H9 (cell line): ENCODE measurements at regions not wholly inside any gene's neighbourhood (a gene's known extent, or its start where the extent isn't known, plus 50 kb on each side); places are given as distances from the start of the nearest gene placed in this dataset.

Source experiments
- DNase-seq: peaks from one replicate; pipeline ENCODE4 v3.0.0-alpha.2; 2017
- H2AFZ ChIP-seq: one replicate; pipeline ENCODE4 v1.6.1; 2013; ENCODE audit warnings: mild to moderate bottlenecking, low read length, control low read depth, moderate library complexity
- H2AK5ac ChIP-seq: 2 replicates; pipeline ENCODE4 v1.6.1; 2013; ENCODE audit warnings: low read length, control low read depth, mixed read lengths; ENCODE audit not compliant: insufficient read length
- H2BK120ac ChIP-seq: one replicate; pipeline ENCODE4 v1.6.1; 2013; ENCODE audit warnings: low read depth, mild to moderate bottlenecking, low read length, control low read depth, inconsistent platforms; ENCODE audit not compliant: poor library complexity, severe bottlenecking
- H2BK12ac ChIP-seq: 2 replicates; pipeline ENCODE4 v1.6.1; 2013; ENCODE audit warnings: low read length, control low read depth, mixed read lengths, low read depth; ENCODE audit not compliant: insufficient read length
- H2BK15ac ChIP-seq: 2 replicates; pipeline ENCODE4 v1.6.1; 2013; ENCODE audit warnings: low read depth, low read length, control low read depth
- H2BK20ac ChIP-seq: one replicate; pipeline ENCODE4 v1.6.1; 2013; ENCODE audit warnings: low read depth, mild to moderate bottlenecking, low read length, control low read depth, inconsistent platforms; ENCODE audit not compliant: poor library complexity, severe bottlenecking
- H2BK5ac ChIP-seq: 2 replicates; pipeline ENCODE4 v1.6.1; 2013; ENCODE audit warnings: low read length, control low read depth, mixed read lengths; ENCODE audit not compliant: insufficient read length
- H3K14ac ChIP-seq: 2 replicates; pipeline ENCODE4 v1.6.1; 2013; ENCODE audit warnings: low read length, control low read depth; ENCODE audit not compliant: insufficient read depth
- H3K18ac ChIP-seq: 2 replicates; pipeline ENCODE4 v1.6.1; 2013; ENCODE audit warnings: low read depth, mild to moderate bottlenecking, mixed read lengths, low read length, control low read depth; ENCODE audit not compliant: insufficient read length
- H3K23ac ChIP-seq: 2 replicates; pipeline ENCODE4 v1.6.1; 2013; ENCODE audit warnings: low read length, control low read depth, mixed read lengths, low read depth; ENCODE audit not compliant: insufficient read length
- H3K23me2 ChIP-seq: 2 replicates; pipeline ENCODE4 v1.6.1; 2013; ENCODE audit warnings: low read depth, mild to moderate bottlenecking, mixed read lengths, low read length, control low read depth; ENCODE audit not compliant: insufficient read length, poor library complexity, severe bottlenecking
- H3K27ac ChIP-seq: 2 replicates; pipeline ENCODE4 v1.5.1; 2013; ENCODE audit warnings: low read length, control low read depth, mixed read lengths, low read depth; ENCODE audit not compliant: insufficient read length
- H3K27me3 ChIP-seq: 2 replicates; pipeline ENCODE4 v1.6.1; 2013; ENCODE audit warnings: low read length, control low read depth, inconsistent platforms; ENCODE audit not compliant: insufficient read depth
- H3K4ac ChIP-seq: 2 replicates; pipeline ENCODE4 v1.6.1; 2013; ENCODE audit warnings: low read depth, mild to moderate bottlenecking, control low read depth, inconsistent platforms, low read length, moderate library complexity
- H3K4me1 ChIP-seq: 2 replicates; pipeline ENCODE4 v1.6.1; 2013; ENCODE audit warnings: low read length, control low read depth, inconsistent platforms; ENCODE audit not compliant: insufficient read depth
- H3K4me2 ChIP-seq: 2 replicates; pipeline ENCODE4 v1.6.1; 2013; ENCODE audit warnings: low read length, control low read depth, mixed read lengths; ENCODE audit not compliant: insufficient read length, insufficient read depth
- H3K56ac ChIP-seq: 2 replicates; pipeline ENCODE4 v1.6.1; 2013; ENCODE audit warnings: low read depth, mild to moderate bottlenecking, mixed read lengths, low read length, control low read depth; ENCODE audit not compliant: insufficient read length
- H3K79me1 ChIP-seq: 2 replicates; pipeline ENCODE4 v1.6.1; 2013; ENCODE audit warnings: low read depth, mild to moderate bottlenecking, moderate library complexity, low read length, control low read depth, inconsistent platforms; ENCODE audit not compliant: insufficient read depth, poor library complexity, severe bottlenecking
- H3K79me2 ChIP-seq: 2 replicates; pipeline ENCODE4 v1.6.1; 2013; ENCODE audit warnings: low read length, control low read depth, inconsistent platforms; ENCODE audit not compliant: insufficient read depth
- H3K9ac ChIP-seq: 2 replicates; pipeline ENCODE4 v1.6.1; 2013; ENCODE audit warnings: low read length, control low read depth, mixed read lengths; ENCODE audit not compliant: insufficient read length; ENCODE audit errors: extremely low read depth
- H3K9me3 ChIP-seq: one replicate; pipeline ENCODE4 v1.6.1; 2013; ENCODE audit warnings: low read depth, low read length, inconsistent platforms; ENCODE audit not compliant: control insufficient read depth
- H3T11ph ChIP-seq: one replicate; pipeline ENCODE4 v1.6.1; 2013; ENCODE audit warnings: mild to moderate bottlenecking, low read length, control low read depth, inconsistent platforms
- H4K20me1 ChIP-seq: one replicate; pipeline ENCODE4 v1.6.1; 2013; ENCODE audit not compliant: control insufficient read depth, insufficient read length, insufficient read depth
- H4K5ac ChIP-seq: 2 replicates; pipeline ENCODE4 v1.6.1; 2013; ENCODE audit warnings: low read depth, mild to moderate bottlenecking, mixed read lengths, low read length, control low read depth; ENCODE audit not compliant: insufficient read length
- H4K8ac ChIP-seq: replicated peaks from 2 replicates; pipeline ENCODE4 v1.6.1; 2013; ENCODE audit warnings: low read length, control low read depth, mixed read lengths, low read depth; ENCODE audit not compliant: insufficient read length
- H4K91ac ChIP-seq: 2 replicates; pipeline ENCODE4 v1.6.1; 2013; ENCODE audit warnings: low read depth, mild to moderate bottlenecking, moderate library complexity, mixed read lengths, low read length, control low read depth; ENCODE audit not compliant: insufficient read length
- H3K27ac Mint-ChIP-seq, 3 experiments: 2 replicates in 2 of 3; 3 replicates in 1 of 3; pipeline ENCODE4 v1.8.0; 2020 to 2021; ENCODE audit warnings: mixed read lengths in 3 of 3, mild to moderate bottlenecking in 1 of 3, moderate library complexity in 1 of 3
- H3K27me3 Mint-ChIP-seq: 2 replicates; pipeline ENCODE4 v1.8.0; 2021; ENCODE audit warnings: low read depth, mild to moderate bottlenecking, moderate library complexity, mixed read lengths
- H3K36me3 Mint-ChIP-seq, 3 experiments: 2 replicates in 2 of 3; 3 replicates in 1 of 3; pipeline ENCODE4 v1.8.0; 2020 to 2021; ENCODE audit warnings: low read depth in 3 of 3, mixed read lengths in 3 of 3; ENCODE audit not compliant: insufficient read depth in 1 of 3
- H3K4me1 Mint-ChIP-seq, 2 experiments: 2 replicates each; pipeline ENCODE4 v1.8.0; 2020; ENCODE audit warnings: mixed read lengths in 2 of 2
- H3K4me3 Mint-ChIP-seq, 2 experiments: 2 replicates in 1 of 2; 3 replicates in 1 of 2; pipeline ENCODE4 v1.8.0; 2020 to 2021; ENCODE audit warnings: mild to moderate bottlenecking in 2 of 2, mixed read lengths in 2 of 2, moderate library complexity in 1 of 2
- H3K9me3 Mint-ChIP-seq, 2 experiments: 2 replicates in 1 of 2; 3 replicates in 1 of 2; pipeline ENCODE4 v1.8.0; 2020; ENCODE audit warnings: mild to moderate bottlenecking in 2 of 2, mixed read lengths in 2 of 2, moderate library complexity in 1 of 2
- WGBS: extraction: QIAGEN DNeasy Blood & Tissue Kit; methylation state at CpG from one replicate; pipeline ENCODE4 v1.1.7; 2013; ENCODE audit warnings: missing lambda C conversion rate, low lambda C conversion rate, mixed read lengths; ENCODE audit not compliant: insufficient read length; ENCODE audit errors: extremely low coverage; 5-methylcytosine and 5-hydroxymethylcytosine counted together
- TF ChIP-seq, protein P1 (sequence below): fragments of 200-600 bp; sonication (generic); conservative IDR thresholded peaks from 3 replicates; pipeline ENCODE4 v1.8.0; 2021; ENCODE audit warnings: antibody characterized with exemption, mild to moderate bottlenecking

DNA sequence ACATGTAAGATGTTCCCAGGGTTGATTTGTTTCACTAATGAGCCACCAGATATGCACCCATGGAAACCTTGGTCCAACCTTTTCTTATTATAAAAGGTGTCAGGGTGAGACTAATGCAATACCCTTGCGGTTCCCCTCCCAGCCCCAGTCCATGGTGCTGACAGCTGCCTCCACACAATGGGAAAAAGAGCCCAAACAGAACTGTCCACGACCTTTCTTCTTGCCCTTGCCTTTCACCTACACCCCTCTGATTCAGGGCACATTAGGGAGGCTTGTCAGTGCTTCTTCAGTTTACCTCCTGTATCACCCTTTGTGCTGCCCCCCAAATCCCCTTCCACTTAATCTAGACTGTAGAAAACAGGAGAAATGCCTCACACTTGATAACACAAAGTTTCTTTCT is 352.7 kb upstream of the CDH4 start:
- H3K79me2 ChIP-seq, result no peaks in the 10 kb centered on the region
- H3K9me3 Mint-ChIP-seq, result peaks cover 10 to 11% of the 10 kb centered on the region in 2 experiments
- no peak overlapping the region for H4K8ac ChIP-seq
- H2BK12ac ChIP-seq, result no peak overlapping the region
- H4K5ac ChIP-seq, result no peak overlapping the region
- H3K27me3 ChIP-seq, result no peaks in the 10 kb centered on the region
- TF ChIP-seq, protein P1, sequence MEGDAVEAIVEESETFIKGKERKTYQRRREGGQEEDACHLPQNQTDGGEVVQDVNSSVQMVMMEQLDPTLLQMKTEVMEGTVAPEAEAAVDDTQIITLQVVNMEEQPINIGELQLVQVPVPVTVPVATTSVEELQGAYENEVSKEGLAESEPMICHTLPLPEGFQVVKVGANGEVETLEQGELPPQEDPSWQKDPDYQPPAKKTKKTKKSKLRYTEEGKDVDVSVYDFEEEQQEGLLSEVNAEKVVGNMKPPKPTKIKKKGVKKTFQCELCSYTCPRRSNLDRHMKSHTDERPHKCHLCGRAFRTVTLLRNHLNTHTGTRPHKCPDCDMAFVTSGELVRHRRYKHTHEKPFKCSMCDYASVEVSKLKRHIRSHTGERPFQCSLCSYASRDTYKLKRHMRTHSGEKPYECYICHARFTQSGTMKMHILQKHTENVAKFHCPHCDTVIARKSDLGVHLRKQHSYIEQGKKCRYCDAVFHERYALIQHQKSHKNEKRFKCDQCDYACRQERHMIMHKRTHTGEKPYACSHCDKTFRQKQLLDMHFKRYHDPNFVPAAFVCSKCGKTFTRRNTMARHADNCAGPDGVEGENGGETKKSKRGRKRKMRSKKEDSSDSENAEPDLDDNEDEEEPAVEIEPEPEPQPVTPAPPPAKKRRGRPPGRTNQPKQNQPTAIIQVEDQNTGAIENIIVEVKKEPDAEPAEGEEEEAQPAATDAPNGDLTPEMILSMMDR, result no peak; the same call in 2 of the 3 replicates
- H2BK15ac ChIP-seq, result no peak overlapping the region
- no peak overlapping the region for H4K91ac ChIP-seq
- H3K4me1 ChIP-seq, result peaks cover 2% of the 10 kb centered on the region; the same call in 1 of the 2 replicates
- H3K14ac ChIP-seq, result no peak overlapping the region
- no peak overlapping the region for H3K4ac ChIP-seq
- no peak overlapping the region for H3K9ac ChIP-seq
- H3K79me1 ChIP-seq, result no peaks in the 10 kb centered on the region
- whole genome bisulfite sequencing, result no CpG with 5 or more reads among the region's 2 CpGs
- H3K9me3 ChIP-seq, result no peaks in the 10 kb centered on the region
- no peak overlapping the region for H3K27ac ChIP-seq
- H2AFZ ChIP-seq, result no peak overlapping the region
- H3K4me1 Mint-ChIP-seq, result peaks cover 37 to 39% of the 10 kb centered on the region in 2 experiments
- H3K27ac Mint-ChIP-seq, result no peak overlapping the region
- no peak overlapping the region for H2AK5ac ChIP-seq
- H3K56ac ChIP-seq, result no peak overlapping the region
- H3T11ph ChIP-seq, result no peak overlapping the region
- no peaks in the 10 kb centered on the region for H3K23me2 ChIP-seq
- H2BK20ac ChIP-seq, result no peak overlapping the region
- H2BK5ac ChIP-seq, result no peak overlapping the region
- H3K4me3 Mint-ChIP-seq, result no peak overlapping the region
- peaks cover 17% of the 10 kb centered on the region for H3K27me3 Mint-ChIP-seq
- H4K20me1 ChIP-seq, result no peaks in the 10 kb centered on the region
- H3K23ac ChIP-seq, result no peak overlapping the region
- H3K18ac ChIP-seq, result no peak overlapping the region
- no peak overlapping the region for H2BK120ac ChIP-seq
- no peak for DNase-seq
- H3K4me2 ChIP-seq, result no peak overlapping the region
- peaks cover 0 to 8% (median 6%) of the 10 kb centered on the region in 3 experiments; a peak in 3 of 7 replicates for H3K36me3 Mint-ChIP-seq
